ENCODE measurements at regions not wholly inside any gene's neighbourhood (a gene's known extent, or its start where the extent isn't known, plus 50 kb on each side); places are given as distances from the start of the nearest gene placed in this dataset.
"Not testable (repeated sequence)": the region's sequence is repeated elsewhere in the genome, so short reads cannot be mapped to it uniquely, and the experiment has no call there.

DNA sequence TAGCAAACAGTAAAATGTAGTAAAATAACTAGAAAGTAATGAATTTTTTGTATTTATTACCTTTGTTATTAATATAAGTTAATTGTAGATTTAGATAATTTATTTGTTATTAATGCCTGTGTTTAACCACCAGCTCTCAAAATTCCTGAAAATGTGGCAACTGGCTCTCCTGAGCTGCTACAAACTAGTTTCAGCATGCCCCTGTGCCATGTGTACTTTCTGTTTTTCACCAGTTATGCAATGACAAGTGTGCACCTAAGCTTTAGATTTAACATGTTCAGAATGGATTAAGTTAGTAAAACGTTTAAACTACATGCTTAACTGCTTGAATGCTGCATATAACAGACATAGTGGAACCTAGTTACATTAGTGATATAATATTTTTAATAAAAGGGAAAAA lies 88.1 kb downstream of the POSTN start:
- DNase-seq = no peak

DNA sequence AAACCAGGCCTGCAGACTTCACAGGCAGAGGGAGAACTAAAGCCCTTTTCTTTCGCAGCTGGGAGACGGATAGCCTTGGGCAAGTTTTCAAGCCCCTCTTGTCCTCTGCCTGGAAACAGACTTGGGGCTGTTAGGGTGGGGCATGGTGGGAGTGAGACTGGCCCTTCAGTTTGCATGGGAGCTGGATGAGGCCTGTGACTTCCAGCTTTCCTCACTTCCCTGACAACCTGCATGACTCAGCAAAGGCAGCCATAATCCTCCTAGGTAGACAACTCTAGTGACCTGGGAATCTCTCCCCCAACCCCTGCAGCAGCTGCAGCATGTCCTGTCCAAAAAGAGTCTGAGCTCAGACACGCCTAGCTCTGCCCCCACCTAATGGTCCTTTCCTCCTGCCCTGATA lies 93.0 kb downstream of the POSTN start:
- no peak for DNase-seq

DNA sequence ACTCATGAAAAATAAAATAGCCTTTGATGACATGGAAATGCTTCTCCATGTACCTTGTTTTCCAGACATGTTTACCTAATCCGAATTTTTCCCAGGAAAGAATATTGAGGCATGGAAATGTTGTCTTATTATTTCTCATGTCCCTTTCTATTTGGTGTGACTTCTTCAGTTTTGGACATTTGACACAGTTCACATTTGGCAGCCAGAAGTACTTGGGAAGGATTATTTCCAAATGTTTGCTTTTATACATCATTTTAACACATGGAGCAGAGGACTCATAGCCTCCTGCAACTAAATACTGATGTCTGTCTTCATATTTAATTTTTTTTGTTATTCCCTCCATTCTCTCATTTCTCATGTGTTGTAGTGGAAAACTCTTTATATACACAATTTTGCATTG lies 94.3 kb downstream of the POSTN start:
- no peak for DNase-seq

DNA sequence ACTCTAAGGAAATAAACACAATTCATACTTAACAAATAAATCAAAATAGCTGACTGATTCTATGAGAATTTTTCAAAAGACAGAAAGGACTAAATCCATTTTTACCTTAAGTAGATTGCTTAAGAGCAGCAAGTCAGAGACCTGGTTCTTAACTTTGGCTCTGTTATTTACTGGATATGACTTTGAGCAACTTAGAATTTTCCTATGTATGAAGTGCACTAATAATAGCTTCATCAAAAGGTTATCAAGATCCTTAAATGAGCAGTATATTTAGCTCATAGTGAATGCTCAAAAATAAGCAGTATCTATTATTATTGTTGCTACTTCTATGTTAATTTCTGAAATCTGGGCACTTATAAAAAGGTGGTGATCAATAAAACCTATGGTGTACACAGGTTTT lies 95.3 kb downstream of the POSTN start:
- no peak for DNase-seq

GRCh38 chr13:37502303-37502993 lies 96.1 kb downstream of the POSTN start:
- DNase-seq = not testable (repeated sequence)

- no peak for DNase-seq
Observed at GRCh38 chr13:37501187-37501586, 97.4 kb downstream of the POSTN start.

DNA sequence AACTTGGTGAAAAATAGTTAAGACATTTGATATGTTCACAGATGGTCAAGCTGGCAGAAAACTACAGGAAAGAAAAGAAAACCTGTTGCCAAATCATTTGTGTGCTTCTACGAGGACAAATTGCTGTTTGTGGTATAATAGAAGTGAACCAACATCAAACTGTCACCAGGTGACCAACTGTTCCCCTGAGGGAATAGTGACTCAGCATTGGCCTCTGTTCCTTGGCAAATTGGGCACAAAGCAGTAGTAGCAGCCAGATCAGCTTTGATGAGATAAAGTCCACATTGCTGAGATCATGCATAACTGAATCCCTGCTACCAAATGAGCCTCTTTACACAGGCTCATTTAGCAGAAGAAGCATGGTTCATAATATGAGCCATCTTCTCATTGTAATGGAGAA lies 103.5 kb downstream of the POSTN start:
- peak in 2 of 3 experiments; percentile 9 to 54 for DNase-seq

GRCh38 chr13:37493775-37494174 lies 104.8 kb downstream of the POSTN start:
- DNase-seq = no peak

DNA sequence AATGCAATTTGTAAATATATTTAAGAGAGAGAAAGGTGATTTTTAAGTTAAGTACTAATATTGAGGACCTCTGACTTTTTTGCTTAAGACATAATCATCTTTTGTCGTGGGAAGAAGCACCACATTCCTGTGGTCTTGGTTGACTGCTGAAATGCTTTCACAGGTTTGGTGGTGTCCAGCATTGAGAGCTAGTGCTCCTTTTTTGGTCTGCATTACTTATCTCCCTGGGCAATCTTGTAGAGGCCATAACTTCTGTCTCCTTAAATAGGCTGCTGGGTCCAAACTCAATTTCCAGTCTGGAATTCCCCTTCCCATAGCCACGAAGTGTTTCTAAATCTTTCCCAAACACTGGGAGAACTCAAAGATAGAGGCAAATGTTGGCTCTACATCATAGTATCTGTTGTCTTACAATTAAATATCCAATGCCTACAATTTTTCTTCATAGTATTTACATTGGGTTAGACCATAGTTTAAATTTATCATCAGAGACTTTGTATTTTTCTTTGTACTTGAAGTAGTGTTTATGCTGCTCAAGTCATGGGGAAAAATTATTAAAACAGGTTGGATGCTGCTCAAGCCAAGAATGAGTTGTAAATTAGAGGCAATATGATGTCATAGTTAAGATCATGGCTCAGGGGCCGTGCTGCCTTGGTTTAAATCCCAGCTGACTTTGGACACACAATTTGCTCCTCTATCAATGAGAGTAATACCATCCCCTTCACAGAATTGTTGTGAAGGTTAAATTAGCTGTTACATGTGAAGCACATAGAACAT lies 105.6 kb downstream of the POSTN start:
- DNase-seq = no peak

DNA sequence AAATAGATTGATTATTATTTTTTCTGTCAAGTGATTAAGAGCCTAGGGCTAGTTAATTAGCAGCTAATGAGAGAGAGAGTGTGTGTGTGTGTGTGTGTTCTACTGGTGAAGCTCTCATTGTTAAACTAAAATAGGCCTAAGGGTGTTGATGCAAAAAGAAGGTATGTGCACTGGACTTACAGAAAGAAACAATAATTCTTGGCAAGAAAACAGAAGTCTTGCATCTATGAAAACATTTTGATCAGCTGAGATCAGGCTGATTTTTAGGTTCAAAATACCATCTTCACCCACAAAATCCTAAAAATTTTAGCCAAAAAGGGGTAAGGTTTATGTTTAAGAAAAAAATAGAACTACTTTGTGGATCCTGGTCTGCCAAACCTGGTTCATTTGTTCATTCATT lies 106.5 kb downstream of the POSTN start:
- DNase-seq = peak in 1 of 3 experiments; percentile 48

GRCh38 chr13:37491661-37492060 lies 106.9 kb downstream of the POSTN start:
- peak in 2 of 3 experiments; percentile 19 to 48 for DNase-seq

- DNase-seq = no peak
Observed at GRCh38 chr13:37490176-37490779, 108.3 kb downstream of the POSTN start.

- DNase-seq = no peak
Observed at GRCh38 chr13:37488726-37489125, 109.8 kb downstream of the POSTN start.

- no peak for DNase-seq
Observed at GRCh38 chr13:37486171-37486681, 112.3 kb downstream of the POSTN start.

- no peak for DNase-seq
Observed at GRCh38 chr13:37485756-37486155, 112.8 kb downstream of the POSTN start.

GRCh38 chr13:37484056-37484455 lies 114.5 kb downstream of the POSTN start:
- DNase-seq = no peak

- DNase-seq = no peak
Observed at GRCh38 chr13:37482331-37482730, 116.2 kb downstream of the POSTN start.

DNA sequence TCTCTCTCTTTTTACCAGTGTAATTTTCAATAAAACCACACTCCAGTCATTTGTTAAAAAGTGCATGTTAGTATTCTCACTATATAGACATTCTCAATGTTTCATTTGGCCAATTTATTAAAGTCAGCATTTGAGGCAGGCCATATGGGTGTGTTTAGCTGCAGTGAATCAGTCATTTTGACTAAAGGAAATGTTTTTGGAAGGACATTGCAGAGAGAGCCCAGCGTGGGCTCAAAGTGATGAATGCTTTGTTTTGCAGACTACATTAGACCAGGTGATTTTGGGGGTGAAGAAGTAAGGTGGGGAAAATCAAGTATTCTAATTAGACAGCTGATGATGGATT lies 116.7 kb downstream of the POSTN start:
- peak in 1 of 3 experiments; percentile 55 for DNase-seq

DNA sequence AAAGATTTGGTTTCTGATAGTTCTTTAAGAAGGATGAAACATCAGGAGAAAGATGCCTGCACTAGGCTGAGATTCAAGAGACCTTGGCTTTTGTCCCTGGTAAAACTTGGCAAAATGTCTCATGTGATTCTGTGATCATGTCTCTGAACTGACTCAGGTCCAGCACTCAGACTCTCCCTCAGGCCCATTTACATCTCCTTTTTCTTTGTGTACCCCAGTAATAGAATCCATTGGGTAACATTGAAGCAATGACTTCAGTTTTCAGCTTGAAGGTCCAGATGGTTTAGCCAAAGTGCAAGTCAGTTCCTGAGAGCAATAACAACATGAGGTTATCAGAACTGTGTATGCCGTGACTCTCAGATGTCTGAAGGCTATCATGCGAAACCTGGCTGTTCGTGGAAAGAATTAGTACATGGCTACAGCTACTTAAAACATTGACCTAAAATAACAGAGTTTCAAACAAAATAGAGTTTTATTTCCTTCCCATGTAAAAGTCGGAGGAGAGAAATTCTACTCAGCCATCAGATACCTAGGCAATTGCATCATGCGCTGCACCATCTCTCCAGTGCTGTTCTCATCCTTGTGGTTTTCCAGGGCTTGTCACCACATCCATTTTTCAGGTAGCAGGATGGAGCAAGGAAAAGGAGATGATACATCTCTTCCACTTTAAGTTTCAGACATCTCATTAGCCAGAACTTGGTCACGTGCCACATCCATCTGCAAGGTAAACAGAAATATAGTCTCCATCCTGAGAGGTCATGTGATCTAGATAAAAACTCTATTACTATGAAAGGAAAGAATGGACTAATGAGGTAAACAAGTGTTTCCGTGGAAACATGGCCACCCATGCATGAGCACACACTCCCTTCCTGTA lies 117.3 kb downstream of the POSTN start:
- DNase-seq = peak; percentile 7 to 56 (median 13)

DNA sequence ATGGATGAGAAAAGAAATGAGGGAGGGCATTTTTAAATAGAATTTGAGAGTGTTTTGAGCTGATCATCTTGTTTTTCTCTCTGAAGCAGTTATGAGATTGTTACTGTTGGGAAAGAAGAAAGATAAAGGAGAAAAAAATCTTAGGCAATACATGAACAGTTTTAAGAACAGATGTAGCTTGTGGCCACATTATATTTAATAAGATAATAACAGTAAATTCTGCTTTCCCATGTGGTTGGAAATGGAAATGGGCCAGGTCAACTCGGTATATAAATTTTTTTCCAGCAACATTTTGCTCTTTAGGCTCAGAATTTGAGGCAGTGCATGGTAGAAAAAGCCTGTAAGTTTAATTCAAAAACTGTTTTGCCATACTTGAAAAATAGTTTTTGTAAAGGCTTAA lies 118.7 kb downstream of the POSTN start:
- no peak for DNase-seq

DNA sequence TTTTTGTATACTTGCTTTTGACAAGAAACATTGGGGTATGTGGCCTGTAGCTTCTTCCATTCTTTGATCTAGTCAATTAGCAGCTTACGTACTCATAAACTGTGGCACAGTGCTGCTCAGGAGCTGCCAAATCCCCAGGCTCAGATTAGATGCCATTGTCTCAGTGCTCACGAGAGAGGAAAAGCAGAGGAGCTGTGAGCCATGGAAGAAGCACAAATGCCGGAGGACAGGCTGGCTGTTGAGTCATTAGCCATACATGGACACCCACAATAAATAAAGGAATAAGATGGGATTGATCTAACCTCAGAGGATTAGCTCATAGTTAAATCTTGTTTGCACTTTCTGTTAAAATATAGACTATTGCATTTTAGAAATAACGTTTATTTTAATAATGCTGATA lies 121.7 kb downstream of the POSTN start:
- no peak for DNase-seq

GRCh38 chr13:37475966-37476365 lies 122.6 kb downstream of the POSTN start:
- no peak for DNase-seq

GRCh38 chr13:37475151-37475550 lies 123.4 kb downstream of the POSTN start:
- DNase-seq = no peak

Data from NCI-H1417 (cell line).